ENCODE measurements at regions not wholly inside any gene's neighbourhood (a gene's known extent, or its start where the extent isn't known, plus 50 kb on each side); places are given as distances from the start of the nearest gene placed in this dataset.

GRCh38 chr17:77827511-77827910 is 131.0 kb upstream of the TNRC6C start:
- TF ChIP-seq CTCF (IDR thresholded peaks at IDR 0.05; ENCODE audit: low read depth, low read length) (no peak), EZH2phosphoT487 (IDR thresholded peaks at IDR 0.05; ENCODE audit: low read depth) (no peak)

All from OCI-LY3 (cell line).